Tibial nerve (tissue), 4 donors: ENCODE measurements at regions not wholly inside any gene's neighbourhood (a gene's known extent, or its start where the extent isn't known, plus 50 kb on each side); places are given as distances from the start of the nearest gene placed in this dataset.

Experiments used
- DNase-seq, 2 donors: peaks; one replicate each; pipeline ENCODE4 v3.0.0-alpha.2; 2019; ENCODE audit warnings: low spot score in 2 of 2
- H3K27ac ChIP-seq, 4 donors: fragments of 200-600 bp; sonication (generic) in 3 of 4; one replicate each; pipeline ENCODE4 v1.5.1; 2017 to 2019; ENCODE audit warnings: mild to moderate bottlenecking in 1 of 4
- H3K27me3 ChIP-seq, 2 donors: fragments of 200-600 bp; sonication (generic) in 1 of 2; one replicate each; pipeline versions ENCODE4 v1.5.1 to v1.6.0; 2017 to 2019
- H3K36me3 ChIP-seq, 3 donors: fragments of 200-600 bp; sonication (generic); one replicate each; pipeline ENCODE4 v1.5.1; 2018 to 2019
- H3K4me1 ChIP-seq, 4 donors: fragments of 200-600 bp; sonication (generic) in 3 of 4; one replicate each; pipeline ENCODE4 v1.5.1; 2017 to 2019
- H3K4me3 ChIP-seq, 4 donors: fragments of 200-600 bp; sonication (generic) in 3 of 4; one replicate each; pipeline ENCODE4 v1.5.1; 2017 to 2019; ENCODE audit warnings: mild to moderate bottlenecking in 1 of 4, moderate library complexity in 1 of 4
- H3K9me3 ChIP-seq, 4 donors: fragments of 200-600 bp; sonication (generic) in 3 of 4; one replicate each; pipeline ENCODE4 v1.5.1; 2017 to 2019
- CTCF ChIP-seq, 5 experiments: fragments of 200-600 bp in 3 of 5; fragments of 450-650 bp in 2 of 5; sonication (generic) in 3 of 5; IDR thresholded peaks; one replicate each; pipeline ENCODE4 v1.5.1; 2016 to 2019; ENCODE audit warnings: antibody characterized with exemption in 5 of 5, mild to moderate bottlenecking in 3 of 5, moderate library complexity in 2 of 5
- EP300 ChIP-seq, 2 donors: sonication (generic); formaldehyde crosslinking; IDR thresholded peaks; one replicate each; pipeline ENCODE4 v1.6.1; 2017; ENCODE audit warnings: antibody characterized with exemption in 2 of 2, mild to moderate bottlenecking in 1 of 2
- POLR2A ChIP-seq, 2 donors: fragments of 450-650 bp; IDR thresholded peaks; one replicate each; pipeline ENCODE4 v1.6.1; 2017; ENCODE audit warnings: antibody characterized with exemption in 2 of 2, mild to moderate bottlenecking in 2 of 2, moderate library complexity in 2 of 2
- WGBS, 2 donors: methylation state at CpG; one replicate each; pipeline ENCODE4 v1.1.5; 2018; 5-methylcytosine and 5-hydroxymethylcytosine counted together

GRCh38 chr3:10744098-10744465 is 71.9 kb upstream of the SLC6A11 start:
- no peak overlapping the region for H3K27ac ChIP-seq
- no peak overlapping the region for H3K4me3 ChIP-seq
- H3K9me3 ChIP-seq = no peaks in the 10 kb centered on the region
- DNase-seq = no peak
- H3K27me3 ChIP-seq = peaks cover 0 to 30% of the 10 kb centered on the region in 2 donors
- WGBS, 2 donors = 9 to 15% methylated on average over 6 to 7 of the region's 7 CpGs
- peaks cover 0 to under 1% (median 0%) of the 10 kb centered on the region in 4 donors for H3K4me1 ChIP-seq
- no peaks in the 10 kb centered on the region for H3K36me3 ChIP-seq
- no peak for TF ChIP-seq CTCF (IDR thresholded peaks at IDR 0.05)
- no peak for TF ChIP-seq EP300 (IDR thresholded peaks at IDR 0.05)
- TF ChIP-seq POLR2A (IDR thresholded peaks at IDR 0.05) = no peak

GRCh38 chr3:10745392-10745791 is 70.6 kb upstream of the SLC6A11 start:
- Histone ChIP-seq H3K4me3 (no peak overlapping the region), H3K27ac (no peak overlapping the region), H3K36me3 (no peaks in the 10 kb centered on the region), H3K9me3 (no peaks in the 10 kb centered on the region), H3K4me1 (no peaks in the 10 kb centered on the region), H3K27me3 (peaks cover 0 to 25% of the 10 kb centered on the region in 2 donors)
- TF ChIP-seq CTCF (IDR thresholded peaks at IDR 0.05) = no peak
- no peak for TF ChIP-seq EP300 (IDR thresholded peaks at IDR 0.05)
- TF ChIP-seq POLR2A (IDR thresholded peaks at IDR 0.05) = no peak
- no peak for DNase-seq

- DNase-seq = no peak
- Histone ChIP-seq H3K27me3 (peaks cover 0 to 25% of the 10 kb centered on the region in 2 donors), H3K9me3 (no peaks in the 10 kb centered on the region), H3K27ac (no peak overlapping the region), H3K4me1 (no peaks in the 10 kb centered on the region), H3K4me3 (no peak overlapping the region), H3K36me3 (no peaks in the 10 kb centered on the region)
- 58 to 60% methylated on average over 4 of the region's 4 CpGs for WGBS, 2 donors
- TF ChIP-seq POLR2A (IDR thresholded peaks at IDR 0.05) (no peak), CTCF (IDR thresholded peaks at IDR 0.05) (no peak), EP300 (IDR thresholded peaks at IDR 0.05) (no peak)
Observed at GRCh38 chr3:10746001-10746400, 70.0 kb upstream of the SLC6A11 start.

- no peaks in the 10 kb centered on the region for H3K9me3 ChIP-seq
- no peaks in the 10 kb centered on the region for H3K4me1 ChIP-seq
- no peak for DNase-seq
- H3K4me3 ChIP-seq = no peak overlapping the region
- 82 to 87% methylated on average over 2 of the region's 2 CpGs for WGBS, 2 donors
- H3K27ac ChIP-seq = no peak overlapping the region
- H3K27me3 ChIP-seq = peaks cover 0 to 25% of the 10 kb centered on the region in 2 donors
- TF ChIP-seq POLR2A (IDR thresholded peaks at IDR 0.05) = no peak
- no peak for TF ChIP-seq EP300 (IDR thresholded peaks at IDR 0.05)
- no peak for TF ChIP-seq CTCF (IDR thresholded peaks at IDR 0.05)
- H3K36me3 ChIP-seq = no peaks in the 10 kb centered on the region
Observed at GRCh38 chr3:10746684-10747083, 69.3 kb upstream of the SLC6A11 start.

- Histone ChIP-seq H3K27me3 (peaks cover 0 to 25% of the 10 kb centered on the region in 2 donors), H3K27ac (no peak overlapping the region), H3K4me1 (no peaks in the 10 kb centered on the region), H3K9me3 (no peaks in the 10 kb centered on the region), H3K36me3 (no peaks in the 10 kb centered on the region), H3K4me3 (no peak overlapping the region)
- WGBS, 2 donors = 56 to 60% methylated on average over 6 of the region's 6 CpGs
- no peak for DNase-seq
- TF ChIP-seq POLR2A (IDR thresholded peaks at IDR 0.05) = no peak
- TF ChIP-seq EP300 (IDR thresholded peaks at IDR 0.05) = no peak
- no peak for TF ChIP-seq CTCF (IDR thresholded peaks at IDR 0.05)
Observed at GRCh38 chr3:10747341-10747740, 68.7 kb upstream of the SLC6A11 start.
